ENCODE measurements at regions not wholly inside any gene's neighbourhood (a gene's known extent, or its start where the extent isn't known, plus 50 kb on each side); places are given as distances from the start of the nearest gene placed in this dataset.
A peak's percentile ranks its signal among the peaks of the same experiment; 100 is the strongest.

DNA sequence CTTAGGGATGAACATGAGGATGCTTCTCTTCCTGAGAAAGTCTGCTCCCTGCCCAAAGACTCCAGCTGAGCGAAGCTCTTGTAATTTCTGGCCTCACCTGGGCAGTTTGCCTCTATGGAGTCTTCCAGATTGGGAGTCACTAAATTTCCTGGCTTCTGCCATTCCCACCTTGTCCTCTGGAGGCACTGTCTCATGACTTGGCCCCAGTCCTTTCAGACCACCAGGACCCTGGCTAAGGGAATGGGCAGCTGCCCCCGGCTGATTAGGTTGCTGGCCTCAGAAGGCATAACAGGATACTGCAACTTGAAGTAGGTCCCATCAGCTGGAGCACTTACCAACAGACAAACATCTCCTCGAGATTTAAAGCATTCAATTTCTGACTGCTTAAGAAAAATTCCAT, 128.1 kb upstream of the SPON1 start:
- intact Hi-C loops (cut with micrococcal nuclease), result no loop called here
- peaks cover 0 to 2% (median 1%) of the 10 kb centered on the region in 3 donors for H3K27me3 Mint-ChIP-seq (ENCODE audit: low read depth in 3 of 3)
- Histone ChIP-seq H2AFZ (ENCODE audit: insufficient read depth, low read depth, low read length, poor library complexity, severe bottlenecking) (no peak overlapping the region), H4K20me1 (ENCODE audit: insufficient read depth, low read length) (no peaks in the 10 kb centered on the region), H3K36me3 (replicated peaks in 1 of 2; ENCODE audit: control insufficient read depth in 1 of 2, insufficient read depth in 2 of 2, low read length in 2 of 2) (no peaks in the 10 kb centered on the region), H3K27ac (ENCODE audit: low read depth in 1 of 2, low read length in 2 of 2) (no peak overlapping the region), H3K27me3 (ENCODE audit: control insufficient read depth in 2 of 2, insufficient read depth in 2 of 2, low read length in 2 of 2) (no peaks in the 10 kb centered on the region), H3K4me3 (replicated peaks in 1 of 3; ENCODE audit: low read depth in 2 of 3, low read length in 3 of 3) (no peak overlapping the region), H3K79me2 (ENCODE audit: insufficient read depth, low read length) (no peaks in the 10 kb centered on the region), H3K9ac (ENCODE audit: insufficient read depth, low read length, poor library complexity, severe bottlenecking) (no peak overlapping the region), H3K4me2 (replicated peaks; ENCODE audit: extremely low read depth, low read length, poor library complexity, severe bottlenecking) (no peak overlapping the region), H3K9me3 (replicated peaks in 1 of 2; ENCODE audit: control insufficient read depth in 1 of 2, insufficient read depth in 1 of 2, low read length in 2 of 2) (no peaks in the 10 kb centered on the region), H3K4me1 (ENCODE audit: control insufficient read depth in 1 of 2, insufficient read depth in 2 of 2, low read length in 2 of 2) (no peaks in the 10 kb centered on the region)
- TF ChIP-seq, protein P1, sequence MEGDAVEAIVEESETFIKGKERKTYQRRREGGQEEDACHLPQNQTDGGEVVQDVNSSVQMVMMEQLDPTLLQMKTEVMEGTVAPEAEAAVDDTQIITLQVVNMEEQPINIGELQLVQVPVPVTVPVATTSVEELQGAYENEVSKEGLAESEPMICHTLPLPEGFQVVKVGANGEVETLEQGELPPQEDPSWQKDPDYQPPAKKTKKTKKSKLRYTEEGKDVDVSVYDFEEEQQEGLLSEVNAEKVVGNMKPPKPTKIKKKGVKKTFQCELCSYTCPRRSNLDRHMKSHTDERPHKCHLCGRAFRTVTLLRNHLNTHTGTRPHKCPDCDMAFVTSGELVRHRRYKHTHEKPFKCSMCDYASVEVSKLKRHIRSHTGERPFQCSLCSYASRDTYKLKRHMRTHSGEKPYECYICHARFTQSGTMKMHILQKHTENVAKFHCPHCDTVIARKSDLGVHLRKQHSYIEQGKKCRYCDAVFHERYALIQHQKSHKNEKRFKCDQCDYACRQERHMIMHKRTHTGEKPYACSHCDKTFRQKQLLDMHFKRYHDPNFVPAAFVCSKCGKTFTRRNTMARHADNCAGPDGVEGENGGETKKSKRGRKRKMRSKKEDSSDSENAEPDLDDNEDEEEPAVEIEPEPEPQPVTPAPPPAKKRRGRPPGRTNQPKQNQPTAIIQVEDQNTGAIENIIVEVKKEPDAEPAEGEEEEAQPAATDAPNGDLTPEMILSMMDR (IDR thresholded peaks at IDR 0.05), result peak; percentile 32
- H3K4me3 Mint-ChIP-seq, result no peak overlapping the region
- H3K27ac Mint-ChIP-seq, result peak overlapping the region in 1 of 7 donors; percentile 37
- H3K4me1 Mint-ChIP-seq, result no peaks in the 10 kb centered on the region
- 62% methylated on average over 2 of the region's 3 CpGs for WGBS (ENCODE audit: insufficient coverage)
- H3K36me3 Mint-ChIP-seq, result no peaks in the 10 kb centered on the region
- peaks cover 0 to 13% (median 8%) of the 10 kb centered on the region in 7 donors for H3K9me3 Mint-ChIP-seq
- DNase-seq, result no peak

DNA sequence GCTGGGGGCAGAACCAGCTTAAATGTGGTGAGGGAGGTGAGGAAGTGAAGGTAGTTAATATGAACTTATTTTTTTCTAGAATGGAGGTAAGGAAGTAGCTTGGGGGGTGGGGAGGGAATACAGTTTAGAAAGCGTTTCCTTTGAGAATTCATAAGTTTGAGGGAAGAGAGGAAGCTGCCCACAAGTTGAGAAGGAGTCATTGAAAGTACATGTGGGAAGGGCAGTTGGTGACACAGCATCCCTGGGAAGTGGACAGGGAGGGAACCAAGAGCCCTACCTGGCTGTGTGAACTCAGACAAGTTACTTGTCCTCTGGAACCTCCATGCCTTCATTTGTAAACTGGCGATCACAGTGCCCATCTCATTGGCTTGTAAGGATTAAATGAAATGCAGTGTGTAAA, 125.9 kb upstream of the SPON1 start:
- Mint-ChIP-seq H3K4me1 (no peaks in the 10 kb centered on the region), H3K4me3 (no peak overlapping the region), H3K27ac (no peak overlapping the region), H3K9me3 (peaks cover 0 to 8% (median 2%) of the 10 kb centered on the region in 7 donors), H3K36me3 (no peaks in the 10 kb centered on the region), H3K27me3 (ENCODE audit: low read depth in 3 of 3) (peaks cover 0 to 1% (median 0%) of the 10 kb centered on the region in 3 donors)
- TF ChIP-seq, protein P1 (IDR thresholded peaks at IDR 0.05), result no peak
- Histone ChIP-seq H4K20me1 (ENCODE audit: insufficient read depth, low read length) (no peaks in the 10 kb centered on the region), H3K9ac (ENCODE audit: insufficient read depth, low read length, poor library complexity, severe bottlenecking) (no peak overlapping the region), H3K4me3 (replicated peaks in 1 of 3; ENCODE audit: low read depth in 2 of 3, low read length in 3 of 3) (no peak overlapping the region), H3K36me3 (replicated peaks in 1 of 2; ENCODE audit: control insufficient read depth in 1 of 2, insufficient read depth in 2 of 2, low read length in 2 of 2) (no peaks in the 10 kb centered on the region), H3K27ac (ENCODE audit: low read depth in 1 of 2, low read length in 2 of 2) (no peak overlapping the region), H3K4me1 (ENCODE audit: control insufficient read depth in 1 of 2, insufficient read depth in 2 of 2, low read length in 2 of 2) (no peaks in the 10 kb centered on the region), H3K27me3 (ENCODE audit: control insufficient read depth in 2 of 2, insufficient read depth in 2 of 2, low read length in 2 of 2) (no peaks in the 10 kb centered on the region), H3K4me2 (replicated peaks; ENCODE audit: extremely low read depth, low read length, poor library complexity, severe bottlenecking) (no peak overlapping the region), H2AFZ (ENCODE audit: insufficient read depth, low read depth, low read length, poor library complexity, severe bottlenecking) (no peak overlapping the region), H3K9me3 (replicated peaks in 1 of 2; ENCODE audit: control insufficient read depth in 1 of 2, insufficient read depth in 1 of 2, low read length in 2 of 2) (no peaks in the 10 kb centered on the region), H3K79me2 (ENCODE audit: insufficient read depth, low read length) (no peaks in the 10 kb centered on the region)
- intact Hi-C loops (cut with micrococcal nuclease), result no loop called here
- no peak for DNase-seq
- WGBS (ENCODE audit: insufficient coverage), result 72% methylated on average over 2 of the region's 2 CpGs

All from CD14-positive monocyte (primary cell).